ENCODE measurements at regions not wholly inside any gene's neighbourhood (a gene's known extent, or its start where the extent isn't known, plus 50 kb on each side); places are given as distances from the start of the nearest gene placed in this dataset.

- WGBS, 2 donors = 95 to 99% methylated on average over 3 of the region's 3 CpGs
- Histone ChIP-seq H3K27me3 (ENCODE audit: control insufficient read depth in 1 of 2, insufficient read depth in 2 of 2, low read length in 2 of 2) (no peaks in the 10 kb centered on the region), H3K4me3 (ENCODE audit: low read depth in 1 of 2, low read length in 2 of 2) (no peak overlapping the region), H3K4me1 (ENCODE audit: control insufficient read depth in 2 of 2, insufficient read depth in 2 of 2, low read length in 1 of 2) (no peaks in the 10 kb centered on the region), H3K9me3 (ENCODE audit: control insufficient read depth in 2 of 2, insufficient read depth in 1 of 2, low read depth in 1 of 2, low read length in 1 of 2) (no peaks in the 10 kb centered on the region), H3K27ac (ENCODE audit: low read depth in 2 of 2, low read length in 1 of 2) (no peak overlapping the region), H3K36me3 (ENCODE audit: control insufficient read depth in 2 of 2, insufficient read depth in 2 of 2, low read length in 1 of 2) (no peaks in the 10 kb centered on the region)
Observed at GRCh38 chr7:27299861-27300260, 57.3 kb downstream of the EVX1 start.

GRCh38 chr7:27300421-27300820, 57.8 kb downstream of the EVX1 start:
- H3K27ac ChIP-seq (ENCODE audit: low read depth in 2 of 2, low read length in 1 of 2) = no peak overlapping the region
- H3K4me3 ChIP-seq (ENCODE audit: low read depth in 1 of 2, low read length in 2 of 2) = no peak overlapping the region
- no peaks in the 10 kb centered on the region for H3K27me3 ChIP-seq (ENCODE audit: control insufficient read depth in 1 of 2, insufficient read depth in 2 of 2, low read length in 2 of 2)
- WGBS, 2 donors = 72 to 74% methylated on average over 3 of the region's 3 CpGs
- H3K36me3 ChIP-seq (ENCODE audit: control insufficient read depth in 2 of 2, insufficient read depth in 2 of 2, low read length in 1 of 2) = no peaks in the 10 kb centered on the region
- no peaks in the 10 kb centered on the region for H3K9me3 ChIP-seq (ENCODE audit: control insufficient read depth in 2 of 2, insufficient read depth in 1 of 2, low read depth in 1 of 2, low read length in 1 of 2)
- H3K4me1 ChIP-seq (ENCODE audit: control insufficient read depth in 2 of 2, insufficient read depth in 2 of 2, low read length in 1 of 2) = no peaks in the 10 kb centered on the region

GRCh38 chr7:27302590-27302989, 60.0 kb downstream of the EVX1 start:
- no peaks in the 10 kb centered on the region for H3K9me3 ChIP-seq (ENCODE audit: control insufficient read depth in 2 of 2, insufficient read depth in 1 of 2, low read depth in 1 of 2, low read length in 1 of 2)
- no peaks in the 10 kb centered on the region for H3K36me3 ChIP-seq (ENCODE audit: control insufficient read depth in 2 of 2, insufficient read depth in 2 of 2, low read length in 1 of 2)
- H3K27ac ChIP-seq (ENCODE audit: low read depth in 2 of 2, low read length in 1 of 2) = peak overlapping the region in 1 of 2 donors; percentile 50
- 67 to 80% methylated on average over 2 of the region's 2 CpGs for WGBS, 2 donors
- H3K4me1 ChIP-seq (ENCODE audit: control insufficient read depth in 2 of 2, insufficient read depth in 2 of 2, low read length in 1 of 2) = no peaks in the 10 kb centered on the region
- no peaks in the 10 kb centered on the region for H3K27me3 ChIP-seq (ENCODE audit: control insufficient read depth in 1 of 2, insufficient read depth in 2 of 2, low read length in 2 of 2)
- no peak overlapping the region for H3K4me3 ChIP-seq (ENCODE audit: low read depth in 1 of 2, low read length in 2 of 2)

GRCh38 chr7:27303026-27303425, 60.4 kb downstream of the EVX1 start:
- Histone ChIP-seq H3K27me3 (ENCODE audit: control insufficient read depth in 1 of 2, insufficient read depth in 2 of 2, low read length in 2 of 2) (no peaks in the 10 kb centered on the region), H3K9me3 (ENCODE audit: control insufficient read depth in 2 of 2, insufficient read depth in 1 of 2, low read depth in 1 of 2, low read length in 1 of 2) (no peaks in the 10 kb centered on the region), H3K36me3 (ENCODE audit: control insufficient read depth in 2 of 2, insufficient read depth in 2 of 2, low read length in 1 of 2) (no peaks in the 10 kb centered on the region), H3K4me1 (ENCODE audit: control insufficient read depth in 2 of 2, insufficient read depth in 2 of 2, low read length in 1 of 2) (no peaks in the 10 kb centered on the region), H3K4me3 (ENCODE audit: low read depth in 1 of 2, low read length in 2 of 2) (no peak overlapping the region), H3K27ac (ENCODE audit: low read depth in 2 of 2, low read length in 1 of 2) (peak overlapping the region in 1 of 2 donors; percentile 50)
- 43 to 54% methylated on average over 5 of the region's 5 CpGs for WGBS, 2 donors

- Histone ChIP-seq H3K4me1 (ENCODE audit: control insufficient read depth in 2 of 2, insufficient read depth in 2 of 2, low read length in 1 of 2) (no peaks in the 10 kb centered on the region), H3K36me3 (ENCODE audit: control insufficient read depth in 2 of 2, insufficient read depth in 2 of 2, low read length in 1 of 2) (no peaks in the 10 kb centered on the region), H3K27ac (ENCODE audit: low read depth in 2 of 2, low read length in 1 of 2) (no peak overlapping the region), H3K4me3 (ENCODE audit: low read depth in 1 of 2, low read length in 2 of 2) (no peak overlapping the region), H3K27me3 (ENCODE audit: control insufficient read depth in 1 of 2, insufficient read depth in 2 of 2, low read length in 2 of 2) (no peaks in the 10 kb centered on the region), H3K9me3 (ENCODE audit: control insufficient read depth in 2 of 2, insufficient read depth in 1 of 2, low read depth in 1 of 2, low read length in 1 of 2) (no peaks in the 10 kb centered on the region)
- WGBS, 2 donors = 90 to 92% methylated on average over 6 of the region's 6 CpGs
Observed at GRCh38 chr7:27305854-27306253, 63.3 kb downstream of the EVX1 start.

- Histone ChIP-seq H3K36me3 (ENCODE audit: control insufficient read depth in 2 of 2, insufficient read depth in 2 of 2, low read length in 1 of 2) (no peaks in the 10 kb centered on the region), H3K27ac (ENCODE audit: low read depth in 2 of 2, low read length in 1 of 2) (no peak overlapping the region), H3K4me3 (ENCODE audit: low read depth in 1 of 2, low read length in 2 of 2) (no peak overlapping the region), H3K27me3 (ENCODE audit: control insufficient read depth in 1 of 2, insufficient read depth in 2 of 2, low read length in 2 of 2) (no peaks in the 10 kb centered on the region), H3K9me3 (ENCODE audit: control insufficient read depth in 2 of 2, insufficient read depth in 1 of 2, low read depth in 1 of 2, low read length in 1 of 2) (no peaks in the 10 kb centered on the region), H3K4me1 (ENCODE audit: control insufficient read depth in 2 of 2, insufficient read depth in 2 of 2, low read length in 1 of 2) (no peaks in the 10 kb centered on the region)
- WGBS, 2 donors = 81 to 87% methylated on average over 4 of the region's 4 CpGs
Observed at GRCh38 chr7:27312820-27313219, 70.2 kb downstream of the EVX1 start.

- Histone ChIP-seq H3K4me1 (ENCODE audit: control insufficient read depth in 2 of 2, insufficient read depth in 2 of 2, low read length in 1 of 2) (no peaks in the 10 kb centered on the region), H3K27ac (ENCODE audit: low read depth in 2 of 2, low read length in 1 of 2) (peak overlapping the region; percentile 27 to 46), H3K9me3 (ENCODE audit: control insufficient read depth in 2 of 2, insufficient read depth in 1 of 2, low read depth in 1 of 2, low read length in 1 of 2) (no peaks in the 10 kb centered on the region), H3K36me3 (ENCODE audit: control insufficient read depth in 2 of 2, insufficient read depth in 2 of 2, low read length in 1 of 2) (no peaks in the 10 kb centered on the region), H3K27me3 (ENCODE audit: control insufficient read depth in 1 of 2, insufficient read depth in 2 of 2, low read length in 2 of 2) (no peaks in the 10 kb centered on the region), H3K4me3 (ENCODE audit: low read depth in 1 of 2, low read length in 2 of 2) (no peak overlapping the region)
- 32 to 34% methylated on average over 3 of the region's 3 CpGs for WGBS, 2 donors
Observed at GRCh38 chr7:27314111-27314510, 71.5 kb downstream of the EVX1 start.

GRCh38 chr7:27315066-27315465, 72.5 kb downstream of the EVX1 start:
- H3K27ac ChIP-seq (ENCODE audit: low read depth in 2 of 2, low read length in 1 of 2) = no peak overlapping the region
- H3K4me1 ChIP-seq (ENCODE audit: control insufficient read depth in 2 of 2, insufficient read depth in 2 of 2, low read length in 1 of 2) = no peaks in the 10 kb centered on the region
- no peaks in the 10 kb centered on the region for H3K27me3 ChIP-seq (ENCODE audit: control insufficient read depth in 1 of 2, insufficient read depth in 2 of 2, low read length in 2 of 2)
- no peak overlapping the region for H3K4me3 ChIP-seq (ENCODE audit: low read depth in 1 of 2, low read length in 2 of 2)
- no peaks in the 10 kb centered on the region for H3K36me3 ChIP-seq (ENCODE audit: control insufficient read depth in 2 of 2, insufficient read depth in 2 of 2, low read length in 1 of 2)
- H3K9me3 ChIP-seq (ENCODE audit: control insufficient read depth in 2 of 2, insufficient read depth in 1 of 2, low read depth in 1 of 2, low read length in 1 of 2) = no peaks in the 10 kb centered on the region
- 67 to 76% methylated on average over 5 of the region's 5 CpGs for WGBS, 2 donors

GRCh38 chr7:27316311-27316710, 73.7 kb downstream of the EVX1 start:
- H3K4me3 ChIP-seq (ENCODE audit: low read depth in 1 of 2, low read length in 2 of 2) = no peak overlapping the region
- no peaks in the 10 kb centered on the region for H3K36me3 ChIP-seq (ENCODE audit: control insufficient read depth in 2 of 2, insufficient read depth in 2 of 2, low read length in 1 of 2)
- no peaks in the 10 kb centered on the region for H3K9me3 ChIP-seq (ENCODE audit: control insufficient read depth in 2 of 2, insufficient read depth in 1 of 2, low read depth in 1 of 2, low read length in 1 of 2)
- no peak overlapping the region for H3K27ac ChIP-seq (ENCODE audit: low read depth in 2 of 2, low read length in 1 of 2)
- H3K27me3 ChIP-seq (ENCODE audit: control insufficient read depth in 1 of 2, insufficient read depth in 2 of 2, low read length in 2 of 2) = no peaks in the 10 kb centered on the region
- WGBS, 2 donors = 44 to 77% methylated on average over 3 of the region's 3 CpGs
- no peaks in the 10 kb centered on the region for H3K4me1 ChIP-seq (ENCODE audit: control insufficient read depth in 2 of 2, insufficient read depth in 2 of 2, low read length in 1 of 2)

- Histone ChIP-seq H3K4me3 (ENCODE audit: low read depth in 1 of 2, low read length in 2 of 2) (no peak overlapping the region), H3K27ac (ENCODE audit: low read depth in 2 of 2, low read length in 1 of 2) (no peak overlapping the region)
Observed at GRCh38 chr7:27324246-27324645, 81.6 kb downstream of the EVX1 start.

More at GRCh38 chr7:27324246-27324645, 81.6 kb downstream of the EVX1 start:
- H3K4me1 ChIP-seq (ENCODE audit: control insufficient read depth in 2 of 2, insufficient read depth in 2 of 2, low read length in 1 of 2) = no peaks in the 10 kb centered on the region
- no peaks in the 10 kb centered on the region for H3K36me3 ChIP-seq (ENCODE audit: control insufficient read depth in 2 of 2, insufficient read depth in 2 of 2, low read length in 1 of 2)
- H3K27me3 ChIP-seq (ENCODE audit: control insufficient read depth in 1 of 2, insufficient read depth in 2 of 2, low read length in 2 of 2) = no peaks in the 10 kb centered on the region
- no peaks in the 10 kb centered on the region for H3K9me3 ChIP-seq (ENCODE audit: control insufficient read depth in 2 of 2, insufficient read depth in 1 of 2, low read depth in 1 of 2, low read length in 1 of 2)
